Sigmoid colon (tissue), 6 donors: ENCODE measurements at regions not wholly inside any gene's neighbourhood (a gene's known extent, or its start where the extent isn't known, plus 50 kb on each side); places are given as distances from the start of the nearest gene placed in this dataset.
A peak's percentile ranks its signal among the peaks of the same experiment; 100 is the strongest.

ENCODE experiments used
- DNase-seq: peaks from one replicate; pipeline ENCODE4 v3.0.0-alpha.2; 2019
- H3K27ac ChIP-seq, 4 donors: fragments of 200-600 bp; sonication (generic); one replicate each; pipeline ENCODE4 v1.5.1; 2016 to 2019; ENCODE audit warnings: mild to moderate bottlenecking in 1 of 4
- H3K27me3 ChIP-seq, 3 donors: fragments of 200-600 bp; sonication (generic); one replicate each; pipeline ENCODE4 v1.5.1; 2019; ENCODE audit warnings: mild to moderate bottlenecking in 1 of 3
- H3K36me3 ChIP-seq, 4 donors: fragments of 200-600 bp; sonication (generic); one replicate each; pipeline ENCODE4 v1.5.1; 2016 to 2019
- H3K4me1 ChIP-seq, 4 donors: fragments of 200-600 bp; sonication (generic); one replicate each; pipeline ENCODE4 v1.5.1; 2017 to 2019
- H3K4me3 ChIP-seq, 4 donors: fragments of 200-600 bp; sonication (generic); one replicate each; pipeline ENCODE4 v1.5.1; 2017 to 2019; ENCODE audit warnings: mild to moderate bottlenecking in 2 of 4, moderate library complexity in 1 of 4
- H3K9me3 ChIP-seq, 4 donors: fragments of 200-600 bp in 3 of 4; sonication (generic) in 3 of 4; one replicate each; pipeline versions ENCODE4 v1.5.1 to v1.6.1; 2013 to 2019
- EP300 ChIP-seq, 4 donors: sonication (generic); formaldehyde crosslinking; IDR thresholded peaks; one replicate each; pipeline ENCODE4 v1.6.1; 2017; ENCODE audit warnings: antibody characterized with exemption in 4 of 4
- POLR2A ChIP-seq, 2 donors: fragments of 450-650 bp; IDR thresholded peaks; one replicate each; pipeline ENCODE4 v1.6.1; 2016; ENCODE audit warnings: antibody characterized with exemption in 2 of 2, mild to moderate bottlenecking in 2 of 2, moderate library complexity in 2 of 2
- POLR2AphosphoS5 ChIP-seq, 4 donors: sonication (generic); formaldehyde crosslinking; IDR thresholded peaks; one replicate each; pipeline ENCODE4 v1.6.1; 2017; ENCODE audit warnings: antibody characterized with exemption in 4 of 4
- whole genome bisulfite sequencing, 2 donors: extraction: QIAGEN DNeasy Blood & Tissue Kit; methylation state at CpG; one replicate each; pipeline ENCODE4 v1.1.7; 2013; 5-methylcytosine and 5-hydroxymethylcytosine counted together
- intact Hi-C: fragments of 100-400 bp; cut with DNase I; formaldehyde crosslinking; loops from one replicate; pipeline ENCODE4 v1.15.1; 2023
- TF ChIP-seq, protein P1 (sequence below), 4 experiments: fragments of 450-650 bp in 3 of 4; fragments of 200-600 bp in 1 of 4; IDR thresholded peaks; one replicate each; pipeline ENCODE4 v1.5.1; 2016 to 2019; ENCODE audit warnings: antibody characterized with exemption in 4 of 4, mild to moderate bottlenecking in 3 of 4, moderate library complexity in 2 of 4
- donor health status: healthy with polysubstance abuse.
- donor health status: healthy.

DNA sequence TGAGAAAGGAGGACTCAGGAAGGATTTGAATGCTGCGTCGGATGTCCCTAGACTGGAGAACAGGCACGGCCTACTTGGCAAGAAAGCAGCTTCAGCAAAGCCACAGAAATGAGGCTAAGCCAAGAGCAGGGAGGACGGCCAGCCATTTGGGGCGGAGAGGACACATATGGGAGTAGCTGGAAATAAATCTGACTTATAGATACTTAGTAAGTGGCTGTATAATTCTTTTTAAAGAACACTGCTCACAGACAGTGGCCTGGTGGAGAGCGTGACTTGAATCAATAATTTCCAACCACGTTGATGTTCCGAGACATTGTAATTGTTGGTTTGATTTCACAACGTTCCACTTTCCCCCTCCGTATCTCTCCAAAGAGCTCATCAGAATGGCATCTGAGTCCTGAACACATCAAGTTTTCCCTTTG is 67.7 kb upstream of the JCAD start:
- Histone ChIP-seq H3K36me3 (no peaks in the 10 kb centered on the region), H3K27me3 (no peaks in the 10 kb centered on the region), H3K4me1 (peaks cover 0 to 27% (median 22%) of the 10 kb centered on the region in 4 donors), H3K27ac (peak overlapping the region in 3 of 4 donors; percentile 14 to 56 (median 22)), H3K4me3 (no peak overlapping the region), H3K9me3 (no peaks in the 10 kb centered on the region)
- WGBS, 2 donors: 84% methylated on average over 10 of the region's 10 CpGs
- DNase-seq: no peak
- intact Hi-C loops: no loop called here
- TF ChIP-seq, protein P1, sequence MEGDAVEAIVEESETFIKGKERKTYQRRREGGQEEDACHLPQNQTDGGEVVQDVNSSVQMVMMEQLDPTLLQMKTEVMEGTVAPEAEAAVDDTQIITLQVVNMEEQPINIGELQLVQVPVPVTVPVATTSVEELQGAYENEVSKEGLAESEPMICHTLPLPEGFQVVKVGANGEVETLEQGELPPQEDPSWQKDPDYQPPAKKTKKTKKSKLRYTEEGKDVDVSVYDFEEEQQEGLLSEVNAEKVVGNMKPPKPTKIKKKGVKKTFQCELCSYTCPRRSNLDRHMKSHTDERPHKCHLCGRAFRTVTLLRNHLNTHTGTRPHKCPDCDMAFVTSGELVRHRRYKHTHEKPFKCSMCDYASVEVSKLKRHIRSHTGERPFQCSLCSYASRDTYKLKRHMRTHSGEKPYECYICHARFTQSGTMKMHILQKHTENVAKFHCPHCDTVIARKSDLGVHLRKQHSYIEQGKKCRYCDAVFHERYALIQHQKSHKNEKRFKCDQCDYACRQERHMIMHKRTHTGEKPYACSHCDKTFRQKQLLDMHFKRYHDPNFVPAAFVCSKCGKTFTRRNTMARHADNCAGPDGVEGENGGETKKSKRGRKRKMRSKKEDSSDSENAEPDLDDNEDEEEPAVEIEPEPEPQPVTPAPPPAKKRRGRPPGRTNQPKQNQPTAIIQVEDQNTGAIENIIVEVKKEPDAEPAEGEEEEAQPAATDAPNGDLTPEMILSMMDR (IDR thresholded peaks at IDR 0.05): no peak
- TF ChIP-seq POLR2AphosphoS5 (IDR thresholded peaks at IDR 0.05) (no peak), POLR2A (IDR thresholded peaks at IDR 0.05) (no peak), EP300 (IDR thresholded peaks at IDR 0.05) (no peak)

DNA sequence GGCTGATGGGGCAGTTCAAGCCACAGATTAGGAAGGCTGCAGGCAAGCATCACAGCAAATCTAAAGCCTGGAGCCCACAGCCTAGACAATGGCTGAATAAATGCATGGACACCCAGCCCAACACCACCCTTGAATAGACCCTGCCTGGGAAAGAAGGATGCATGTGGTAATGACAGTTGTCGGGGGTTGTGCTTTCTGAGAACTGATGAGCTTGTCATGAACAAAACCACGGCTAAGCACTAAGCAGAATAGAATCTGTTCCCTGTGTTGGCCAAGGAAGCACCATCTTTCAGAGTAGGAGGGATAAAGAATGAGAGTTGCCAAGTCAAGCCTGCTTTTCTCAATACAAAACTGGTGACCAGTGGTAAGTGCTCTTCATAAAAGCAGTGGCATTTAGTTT is 66.1 kb upstream of the JCAD start:
- intact Hi-C loops: no loop called here
- peaks cover 0 to 27% (median 22%) of the 10 kb centered on the region in 4 donors for H3K4me1 ChIP-seq
- peak overlapping the region in 3 of 4 donors; percentile 12 to 40 (median 25) for H3K27ac ChIP-seq
- TF ChIP-seq POLR2AphosphoS5 (IDR thresholded peaks at IDR 0.05): no peak
- TF ChIP-seq, protein P1 (IDR thresholded peaks at IDR 0.05): no peak
- DNase-seq: no peak
- no peaks in the 10 kb centered on the region for H3K27me3 ChIP-seq
- 75 to 77% methylated on average over 2 of the region's 2 CpGs for WGBS, 2 donors
- no peaks in the 10 kb centered on the region for H3K36me3 ChIP-seq
- H3K4me3 ChIP-seq: no peak overlapping the region
- no peaks in the 10 kb centered on the region for H3K9me3 ChIP-seq

DNA sequence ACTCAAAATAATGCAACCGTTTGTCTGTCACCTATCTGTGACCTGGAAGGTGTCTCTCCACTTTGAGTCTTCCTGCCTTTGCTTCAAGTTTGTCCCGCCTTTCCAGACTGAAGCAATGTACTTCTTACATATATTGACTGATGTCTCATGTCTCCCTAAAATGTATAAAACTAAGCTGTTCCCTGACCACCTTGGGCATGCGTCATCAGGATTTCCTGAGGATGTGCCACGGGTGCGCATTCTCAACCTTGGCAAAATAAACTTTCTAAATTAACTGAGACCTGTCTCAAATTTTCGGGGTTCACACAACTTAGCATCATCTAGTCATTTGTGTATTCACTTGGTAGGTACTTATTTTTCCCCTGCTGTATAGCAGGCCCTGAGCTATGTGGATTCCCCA is 65.3 kb upstream of the JCAD start:
- intact Hi-C loops: no loop called here
- peak overlapping the region in 1 of 4 donors; percentile 40 for H3K27ac ChIP-seq
- H3K4me3 ChIP-seq: no peak overlapping the region
- no peak for DNase-seq
- H3K9me3 ChIP-seq: no peaks in the 10 kb centered on the region
- no peak for TF ChIP-seq POLR2A (IDR thresholded peaks at IDR 0.05)
- no peak for TF ChIP-seq POLR2AphosphoS5 (IDR thresholded peaks at IDR 0.05)
- TF ChIP-seq EP300 (IDR thresholded peaks at IDR 0.05): no peak
- H3K4me1 ChIP-seq: peaks cover 0 to 27% (median 22%) of the 10 kb centered on the region in 4 donors
- H3K36me3 ChIP-seq: no peaks in the 10 kb centered on the region
- WGBS, 2 donors: 77 to 83% methylated on average over 6 of the region's 6 CpGs
- no peaks in the 10 kb centered on the region for H3K27me3 ChIP-seq

DNA sequence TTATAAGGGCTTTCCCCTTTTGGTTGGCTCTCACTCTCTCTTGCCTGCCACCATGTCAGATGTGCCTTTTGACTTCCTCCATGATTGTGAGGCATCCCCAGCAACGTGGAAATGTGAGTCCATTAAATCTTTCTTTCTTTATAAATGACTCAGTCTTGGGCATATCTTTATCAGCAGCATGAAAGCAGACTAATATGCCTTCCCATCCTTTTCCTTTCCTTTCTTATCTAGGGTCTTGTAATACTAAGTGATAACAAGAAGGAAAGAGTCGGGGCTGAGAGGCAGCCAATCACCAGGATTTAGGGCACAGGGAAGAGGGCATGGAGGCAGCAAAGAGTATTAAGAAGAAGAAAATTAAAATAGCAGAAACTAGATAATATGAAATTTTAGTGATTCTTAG is 62.0 kb upstream of the JCAD start:
- intact Hi-C loops: no loop called here
- no peaks in the 10 kb centered on the region for H3K9me3 ChIP-seq
- peaks cover 0 to 21% (median 16%) of the 10 kb centered on the region in 4 donors for H3K4me1 ChIP-seq
- no peak overlapping the region for H3K4me3 ChIP-seq
- TF ChIP-seq EP300 (IDR thresholded peaks at IDR 0.05) (no peak), POLR2A (IDR thresholded peaks at IDR 0.05) (no peak), POLR2AphosphoS5 (IDR thresholded peaks at IDR 0.05) (no peak)
- TF ChIP-seq, protein P1 (IDR thresholded peaks at IDR 0.05): no peak
- H3K27ac ChIP-seq: no peak overlapping the region
- DNase-seq: no peak
- no peaks in the 10 kb centered on the region for H3K36me3 ChIP-seq
- WGBS, 2 donors: 60 to 82% methylated on average over 2 of the region's 2 CpGs
- H3K27me3 ChIP-seq: no peaks in the 10 kb centered on the region

- no peaks in the 10 kb centered on the region for H3K36me3 ChIP-seq
- H3K9me3 ChIP-seq: no peaks in the 10 kb centered on the region
- intact Hi-C loops: loop anchor here (5.0 kb wide), 2 partner anchors 61 to 64 kb away; partner anchors contain the start of gene JCAD
- no peak for DNase-seq
- H3K27ac ChIP-seq: no peak overlapping the region
- TF ChIP-seq POLR2AphosphoS5 (IDR thresholded peaks at IDR 0.05): no peak
- no peak for TF ChIP-seq EP300 (IDR thresholded peaks at IDR 0.05)
- TF ChIP-seq POLR2A (IDR thresholded peaks at IDR 0.05): no peak
- TF ChIP-seq, protein P1 (IDR thresholded peaks at IDR 0.05): no peak
- no peak overlapping the region for H3K4me3 ChIP-seq
- peaks cover 0 to 32% (median 14%) of the 10 kb centered on the region in 4 donors for H3K4me1 ChIP-seq
- H3K27me3 ChIP-seq: no peaks in the 10 kb centered on the region
- WGBS, 2 donors: 66 to 86% methylated on average over 3 of the region's 3 CpGs
Observed at GRCh38 chr10:30118590-30118989, 59.2 kb upstream of the JCAD start.
